ENCODE measurements at regions not wholly inside any gene's neighbourhood (a gene's known extent, or its start where the extent isn't known, plus 50 kb on each side); places are given as distances from the start of the nearest gene placed in this dataset.
"Not testable (repeated sequence)": the region's sequence is repeated elsewhere in the genome, so short reads cannot be mapped to it uniquely, and the experiment has no call there.

DNA sequence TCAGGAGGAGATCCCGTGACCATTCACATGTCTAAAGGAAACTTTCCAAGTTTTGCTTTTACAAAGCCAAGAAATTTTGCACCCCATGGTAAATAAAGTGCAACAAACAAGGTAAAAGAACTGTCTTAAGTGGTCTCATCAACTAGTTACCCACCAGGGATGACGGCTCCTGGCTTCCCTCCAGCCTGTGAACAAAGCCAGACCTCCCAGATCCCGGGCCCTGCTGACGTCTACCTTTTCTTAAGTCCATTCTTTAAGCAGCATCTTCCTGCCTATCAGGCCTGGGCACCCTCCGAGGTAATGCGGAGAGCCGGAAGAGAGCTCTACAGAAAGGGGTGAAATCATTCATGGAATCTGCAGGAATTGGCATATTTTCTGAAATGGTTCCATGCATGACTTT lies 58.0 kb upstream of the DAAM1 start:
- no peak for DNase-seq

DNA sequence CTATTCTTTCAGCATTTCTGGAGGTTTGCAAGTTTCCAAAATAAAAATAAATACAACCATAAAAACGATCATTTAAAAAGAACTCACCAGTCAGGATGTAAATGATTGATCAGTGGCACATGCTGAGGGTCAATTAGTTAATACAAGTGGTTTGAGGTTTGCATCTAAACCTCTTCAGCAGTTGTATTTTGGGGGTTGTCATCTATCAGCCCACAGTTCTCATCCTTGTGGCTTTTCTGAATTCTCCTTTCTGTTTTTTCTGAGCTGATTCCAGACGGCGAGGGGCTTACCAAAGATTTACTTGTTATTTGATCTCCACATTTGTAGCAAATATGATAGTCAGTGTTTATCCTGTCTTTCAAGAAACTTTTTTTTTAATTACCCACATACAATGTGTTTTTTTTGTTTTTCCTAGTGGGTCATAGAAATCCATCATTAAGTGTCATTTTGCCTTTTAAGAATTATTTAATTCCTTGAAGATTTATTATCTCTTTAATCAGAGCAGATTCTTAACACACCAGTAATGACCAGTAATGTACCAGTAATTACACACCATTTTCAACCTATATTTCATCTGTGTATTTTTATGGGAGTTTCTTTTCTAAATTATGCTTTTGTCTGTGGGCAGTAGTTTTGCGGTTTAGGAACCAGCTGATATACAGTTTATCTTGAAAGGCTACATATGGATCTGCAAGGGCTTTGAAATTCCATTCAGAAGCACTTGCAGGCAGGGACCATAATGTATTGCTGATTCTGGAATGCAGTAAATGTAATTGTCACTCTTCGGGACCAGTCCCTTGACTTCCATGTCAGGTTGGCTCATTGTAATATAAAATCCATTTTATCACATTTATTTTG lies 56.3 kb upstream of the DAAM1 start:
- no peak for DNase-seq

DNA sequence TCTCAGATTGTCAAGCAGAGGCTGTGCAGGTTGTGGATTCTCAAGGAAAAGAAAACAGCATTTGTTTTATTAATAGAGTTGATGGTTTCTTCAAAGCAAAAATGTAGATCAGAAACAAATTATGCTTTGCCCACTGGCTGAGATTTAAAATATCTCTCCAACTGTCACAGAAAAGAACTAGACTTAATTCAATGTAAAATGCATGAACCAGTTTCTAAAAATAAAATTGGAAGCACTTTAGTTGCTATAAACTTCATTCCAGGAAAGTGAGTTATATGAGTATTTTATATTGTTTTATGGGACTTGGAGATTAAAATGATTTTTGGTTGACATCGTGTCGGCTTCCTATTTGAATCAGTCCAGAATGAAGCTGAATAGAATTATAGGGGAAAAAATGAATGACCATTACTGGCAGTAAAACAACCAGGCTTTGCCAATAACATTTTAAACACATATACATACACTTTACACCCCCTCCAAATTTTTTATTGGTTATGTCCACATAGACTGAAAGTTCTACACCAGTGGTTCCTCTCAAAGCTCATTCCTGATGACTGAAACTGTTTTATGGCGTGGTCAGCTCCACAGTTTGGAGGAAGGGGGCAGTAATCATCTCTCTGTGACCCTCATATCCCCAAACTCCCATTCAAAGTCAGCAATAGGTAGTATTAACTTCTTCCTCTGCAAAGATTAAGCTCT lies 55.5 kb upstream of the DAAM1 start:
- DNase-seq, result no peak

DNA sequence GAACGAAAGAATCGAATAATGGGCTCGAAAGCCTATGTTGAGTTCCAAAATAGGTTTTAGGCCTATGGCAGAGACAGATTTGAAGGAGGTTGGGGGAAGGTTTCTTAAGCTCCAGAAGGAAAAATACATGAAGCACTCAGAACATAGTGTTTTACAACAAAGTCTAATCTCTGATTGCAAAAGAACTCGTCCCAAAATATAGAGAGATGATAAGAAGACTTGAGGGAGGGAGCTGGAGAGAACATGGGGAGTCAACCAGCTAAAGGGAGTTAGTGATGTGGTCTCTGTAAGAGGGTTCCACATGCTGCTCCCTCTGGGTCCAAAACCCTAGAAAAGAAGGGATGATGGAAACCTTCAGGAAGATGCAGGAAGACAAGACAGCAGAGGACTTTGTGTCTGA lies 54.8 kb upstream of the DAAM1 start:
- no peak for DNase-seq

DNA sequence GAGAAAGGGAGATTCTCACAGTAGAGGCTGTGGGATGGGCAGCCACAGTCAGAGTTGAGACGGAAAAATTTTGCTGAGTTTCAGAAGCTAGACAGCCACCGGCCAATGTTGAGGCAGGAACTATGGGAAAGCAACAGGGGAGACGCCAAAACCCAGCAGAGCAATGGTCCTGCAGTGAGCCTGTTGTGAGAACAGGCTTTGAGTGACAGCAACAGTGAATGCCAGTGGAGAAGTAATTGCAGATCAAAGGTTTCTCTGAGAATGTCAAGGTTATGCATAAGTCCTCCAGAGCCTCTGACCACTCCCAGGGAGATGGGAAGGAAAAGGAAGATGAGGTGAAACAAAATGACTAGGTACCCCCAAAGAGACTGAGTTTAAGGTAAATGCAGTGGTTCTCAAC lies 54.2 kb upstream of the DAAM1 start:
- no peak for DNase-seq

DNA sequence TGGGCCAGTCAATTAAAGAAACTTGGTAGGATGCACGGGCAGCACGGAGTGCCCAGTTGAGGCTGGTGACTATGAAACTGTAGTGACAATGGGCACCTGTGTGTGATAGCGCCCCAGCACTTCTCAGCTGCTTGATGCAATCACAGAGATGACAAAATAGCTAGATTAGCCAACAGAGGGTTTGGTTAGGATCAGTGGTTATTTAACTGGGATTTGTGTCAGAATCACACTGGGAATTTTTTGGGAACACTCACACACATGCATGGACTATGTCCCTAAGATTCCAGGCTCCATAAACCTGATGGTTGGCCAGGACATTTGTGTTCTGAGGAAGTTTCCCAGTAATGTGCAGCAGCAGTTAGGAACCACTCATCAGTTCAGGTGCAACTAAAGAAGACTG lies 51.2 kb upstream of the DAAM1 start:
- DNase-seq, result no peak

DNA sequence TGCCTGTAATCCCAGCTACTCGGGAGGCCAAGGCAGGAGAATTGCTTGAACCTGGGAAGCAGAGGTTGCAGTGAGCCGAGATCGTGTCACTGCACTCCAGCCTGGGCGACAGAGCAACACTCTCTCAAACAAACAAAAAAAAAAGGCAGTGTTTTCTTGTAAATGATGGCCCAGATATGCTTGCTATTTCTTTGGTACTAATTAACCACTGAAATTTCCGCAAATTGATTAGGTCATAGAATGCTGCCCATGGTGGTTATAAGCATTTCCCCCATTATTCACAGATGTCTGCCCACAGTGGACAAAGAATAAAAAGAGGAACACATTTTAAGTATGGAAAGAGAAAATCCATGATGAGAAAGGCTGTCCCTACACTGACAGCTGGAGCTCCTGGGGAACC lies 49.9 kb upstream of the DAAM1 start:
- not testable (repeated sequence) for DNase-seq
